ENCODE measurements at regions not wholly inside any gene's neighbourhood (a gene's known extent, or its start where the extent isn't known, plus 50 kb on each side); places are given as distances from the start of the nearest gene placed in this dataset.

GRCh38 chr13:26821672-26822071 is 61.1 kb upstream of the GPR12 start (continued):
- TF ChIP-seq HSF1 (IDR thresholded peaks at IDR 0.05; ENCODE audit: low read depth, low read length) (no peak), GABPA (IDR thresholded peaks at IDR 0.05; ENCODE audit: low read depth) (no peak), SKIL (IDR thresholded peaks at IDR 0.05; ENCODE audit: low read depth, poor library complexity, severe bottlenecking) (no peak), CTCF (IDR thresholded peaks at IDR 0.05 in 2 of 3, conservative IDR thresholded peaks at IDR 0.05 in 1 of 3; ENCODE audit: control insufficient read depth in 2 of 3, extremely low read depth in 1 of 3, insufficient read depth in 1 of 3, low read depth in 3 of 3, low read length in 3 of 3) (no peak), MTA3 (IDR thresholded peaks at IDR 0.05; ENCODE audit: borderline replicate concordance, low read length) (no peak)

GRCh38 chr13:26820871-26821270 is 60.3 kb upstream of the GPR12 start:
- H3K4me1 ChIP-seq (ENCODE audit: control insufficient read depth, insufficient read depth, low read length) = no peaks in the 10 kb centered on the region
- H4K20me1 ChIP-seq (ENCODE audit: control insufficient read depth, insufficient read depth) = no peaks in the 10 kb centered on the region
- no peak overlapping the region for H3K27ac ChIP-seq (ENCODE audit: control insufficient read depth, insufficient read depth)
- in situ Hi-C loops (cut with MboI) = no loop called here
- no TSS peak for BruUV-seq (replicated peaks)
- H3K9me3 ChIP-seq (replicated peaks; ENCODE audit: control insufficient read depth, insufficient read depth, low read length) = no peaks in the 10 kb centered on the region
- DNase-seq (ENCODE audit: low read depth, low spot score) (no peak), FAIRE-seq (no peak), ATAC-seq (no peak)
- RAD21 ChIA-PET (ENCODE audit: unreplicated experiment) = no interaction called here
- no peaks in the 10 kb centered on the region for H3K36me3 ChIP-seq (ENCODE audit: control insufficient read depth in 2 of 2, insufficient read depth in 2 of 2, low read length in 1 of 2)
- H3K9ac ChIP-seq (ENCODE audit: control insufficient read depth, insufficient read depth, low read length) = no peak overlapping the region
- POLR2A ChIA-PET = no interaction called here
- intact Hi-C loops (cut with micrococcal nuclease; ENCODE audit: unreplicated experiment) = no loop called here
- H3K27me3 ChIP-seq (replicated peaks in 1 of 2; ENCODE audit: control insufficient read depth in 2 of 2, insufficient read depth in 2 of 2, low read length in 1 of 2) = no peaks in the 10 kb centered on the region; a peak in 2 of 4 replicates
- no peaks in the 10 kb centered on the region for H3K79me2 ChIP-seq (ENCODE audit: control insufficient read depth, insufficient read depth, low read length)
- CTCF ChIA-PET = no interaction called here
- H2AFZ ChIP-seq (ENCODE audit: control insufficient read depth, low read depth, low read length) = no peak overlapping the region
- 5% methylated on average over 4 of the region's 4 CpGs for whole genome bisulfite sequencing (ENCODE audit: insufficient coverage, insufficient replicate concordance, low lambda C conversion rate, missing lambda C conversion rate)
- SMC1A ChIA-PET (ENCODE audit: uncharacterized antibody, unreplicated experiment) = no interaction called here
- H3K4me3 ChIP-seq = no peak overlapping the region
- no peak overlapping the region for H3K4me2 ChIP-seq (ENCODE audit: control insufficient read depth, insufficient read depth)
- TF ChIP-seq BHLHE40 (IDR thresholded peaks at IDR 0.05; ENCODE audit: borderline replicate concordance in 1 of 2, low read depth in 2 of 2, low read length in 1 of 2) (no peak), HDAC2 (IDR thresholded peaks at IDR 0.05) (no peak), CTCF (IDR thresholded peaks at IDR 0.05 in 2 of 3, conservative IDR thresholded peaks at IDR 0.05 in 1 of 3; ENCODE audit: control insufficient read depth in 2 of 3, extremely low read depth in 1 of 3, insufficient read depth in 1 of 3, low read depth in 3 of 3, low read length in 3 of 3) (no peak), NFYA (IDR thresholded peaks at IDR 0.05; ENCODE audit: borderline replicate concordance, low read depth, low read length) (no peak), FOXK2 (IDR thresholded peaks at IDR 0.05) (no peak), EED (IDR thresholded peaks at IDR 0.05; ENCODE audit: low read depth) (no peak), ZBTB11 (CRISPR knock-in tag; IDR thresholded peaks at IDR 0.05) (no peak)

Measured in GM12878 (cell line).